SK-N-SH (cell line): ENCODE measurements at regions not wholly inside any gene's neighbourhood (a gene's known extent, or its start where the extent isn't known, plus 50 kb on each side); places are given as distances from the start of the nearest gene placed in this dataset.

Experiments
- CTCF ChIA-PET: fragments of 300-600, 350-600 bp; formaldehyde crosslinking; extraction: SDS; loops from one replicate; lab custom pipeline; 2021; lab: Yijun Ruan, JAX
- POLR2A ChIA-PET: fragments of 350-600 bp; sonication (Branson Sonifier 250); formaldehyde crosslinking; extraction: SDS; loops from one replicate; lab custom pipeline; 2020; ENCODE audit warnings: antibody characterized with exemption, inconsistent platforms; lab: Yijun Ruan, JAX
- DNase-seq: peaks from one replicate; pipeline ENCODE4 v3.0.0; 2012
- H2AFZ ChIP-seq: fragments of 200-600 bp; sonication (generic); 2 replicates; pipeline ENCODE4 v1.8.1; 2016; ENCODE audit warnings: antibody characterized with exemption, mild to moderate bottlenecking, low read depth
- H3F3A ChIP-seq: fragments of 200-600 bp; sonication (generic); replicated peaks from 2 replicates; pipeline ENCODE3; 2016; ENCODE audit warnings: antibody characterized with exemption, mild to moderate bottlenecking; ENCODE audit not compliant: insufficient read depth
- H3K27ac ChIP-seq, 2 experiments: fragments of 200-500 bp in 1 of 2; fragments of 200-600 bp in 1 of 2; sonication (Bioruptor generic) in 1 of 2; sonication (generic), shearing (Covaris generic) in 1 of 2; 2 replicates each; pipeline versions ENCODE4 v1.5.1 to v1.6.1; 2014 to 2016; ENCODE audit warnings: low read depth in 2 of 2, inconsistent platforms in 1 of 2, low read length in 1 of 2, mild to moderate bottlenecking in 1 of 2, mixed read lengths in 1 of 2
- H3K27me3 ChIP-seq: fragments of 200-600 bp; sonication (generic), shearing (Covaris generic); 2 replicates; pipeline ENCODE4 v1.6.1; 2016; ENCODE audit warnings: mixed run types; ENCODE audit not compliant: insufficient read depth
- H3K36me3 ChIP-seq, 2 experiments: fragments of 200-500 bp in 1 of 2; fragments of 200-600 bp in 1 of 2; sonication (Bioruptor generic) in 1 of 2; sonication (generic) in 1 of 2; replicated peaks in 1 of 2; 2 replicates each; pipeline versions ENCODE3 to v1.5.1; 2014 to 2016; ENCODE audit warnings: low read length in 1 of 2, mild to moderate bottlenecking in 1 of 2; ENCODE audit not compliant: insufficient read depth in 2 of 2, control insufficient read depth in 1 of 2
- H3K4me1 ChIP-seq, 2 experiments: fragments of 200-500 bp in 1 of 2; fragments of 200-600 bp in 1 of 2; sonication (Bioruptor generic) in 1 of 2; sonication (generic), shearing (Covaris generic) in 1 of 2; 2 replicates each; pipeline versions ENCODE4 v1.5.1 to v1.6.1; 2014 to 2016; ENCODE audit warnings: low read depth in 1 of 2, low read length in 1 of 2, mixed run types in 1 of 2; ENCODE audit not compliant: insufficient read depth in 2 of 2, control insufficient read depth in 1 of 2
- H3K4me2 ChIP-seq: fragments of 200-600 bp; sonication (generic), shearing (Covaris generic); 2 replicates; pipeline ENCODE4 v1.6.1; 2017; ENCODE audit warnings: mixed run types
- H3K4me3 ChIP-seq, 2 experiments: fragments of 200-500 bp in 1 of 2; fragments of 200-600 bp in 1 of 2; sonication (Bioruptor generic) in 1 of 2; sonication (generic), shearing (Covaris generic) in 1 of 2; 2 replicates each; pipeline versions ENCODE4 v1.5.1 to v1.8.1; 2014 to 2016; ENCODE audit warnings: low read depth in 2 of 2, inconsistent platforms in 1 of 2, low read length in 1 of 2, mild to moderate bottlenecking in 1 of 2, mixed read lengths in 1 of 2, moderate library complexity in 1 of 2
- H3K79me2 ChIP-seq: fragments of 200-600 bp; sonication (generic); 2 replicates; pipeline ENCODE4 v1.8.1; 2017; ENCODE audit warnings: mild to moderate bottlenecking; ENCODE audit not compliant: insufficient read depth
- H3K9ac ChIP-seq: fragments of 200-600 bp; sonication (generic); 2 replicates; pipeline ENCODE4 v1.6.1; 2017; ENCODE audit warnings: mixed run types
- H3K9me2 ChIP-seq: fragments of 200-600 bp; sonication (generic); 2 replicates; pipeline ENCODE4 v1.6.1; 2017; ENCODE audit warnings: mixed run types
- H3K9me3 ChIP-seq: fragments of 200-600 bp; sonication (generic); 2 replicates; pipeline ENCODE4 v1.6.1; 2017; ENCODE audit warnings: mixed run types, mild to moderate bottlenecking, moderate library complexity
- H4K20me1 ChIP-seq: fragments of 200-600 bp; sonication (generic); 2 replicates; pipeline ENCODE4 v1.6.1; 2017; ENCODE audit warnings: mild to moderate bottlenecking, mixed run types; ENCODE audit not compliant: insufficient read depth
- EP300 ChIP-seq, 2 experiments: IDR thresholded peaks; 2 replicates each; pipeline versions ENCODE4 v1.4.0 to v1.6.1; 2012; ENCODE audit warnings: borderline replicate concordance in 1 of 2, low read depth in 1 of 2, low read length in 1 of 2
- FOSL2 ChIP-seq: IDR thresholded peaks from 2 replicates; pipeline ENCODE4 v1.4.0; 2012; ENCODE audit warnings: low read depth, mild to moderate bottlenecking, moderate library complexity, borderline replicate concordance
- FOXM1 ChIP-seq: IDR thresholded peaks from 2 replicates; pipeline ENCODE4 v1.4.0; 2012; ENCODE audit warnings: low read depth, mild to moderate bottlenecking
- GABPA ChIP-seq: IDR thresholded peaks from 2 replicates; pipeline ENCODE4 v1.4.0; 2012; ENCODE audit warnings: low read depth, mild to moderate bottlenecking
- GATA2 ChIP-seq: sonication (generic); formaldehyde crosslinking; IDR thresholded peaks from 2 replicates; pipeline ENCODE4 v1.5.0; 2020; ENCODE audit warnings: mild to moderate bottlenecking, missing genetic modification reagents
- MEF2A ChIP-seq: IDR thresholded peaks from 2 replicates; pipeline ENCODE4 v1.4.0; 2012; ENCODE audit warnings: low read depth, borderline replicate concordance
- NFIC ChIP-seq: IDR thresholded peaks from 2 replicates; pipeline ENCODE4 v1.4.0; 2012; ENCODE audit warnings: borderline replicate concordance
- NRF1 ChIP-seq: IDR thresholded peaks from 2 replicates; pipeline ENCODE4 v1.6.1; 2012; ENCODE audit warnings: low read depth, mild to moderate bottlenecking, low read length
- POLR2AphosphoS5 ChIP-seq: IDR thresholded peaks from 2 replicates; pipeline ENCODE4 v1.6.1; 2012; ENCODE audit warnings: low read depth, low read length
- RCOR1 ChIP-seq: fragments of 150-350 bp; IDR thresholded peaks from 2 replicates; pipeline ENCODE4 v1.6.1; 2017; ENCODE audit warnings: antibody characterized with exemption, low read length
- RXRA ChIP-seq: IDR thresholded peaks from 2 replicates; pipeline ENCODE4 v1.4.0; 2012; ENCODE audit warnings: low read depth, mild to moderate bottlenecking, borderline replicate concordance
- SIN3A ChIP-seq: IDR thresholded peaks from 2 replicates; pipeline ENCODE4 v1.6.1; 2012; ENCODE audit warnings: low read depth, mild to moderate bottlenecking, low read length, moderate library complexity, borderline replicate concordance
- SMC3 ChIP-seq: IDR thresholded peaks from 2 replicates; pipeline ENCODE4 v1.6.1; 2012; ENCODE audit warnings: low read depth, low read length, improper control_type of control experiment
- USF1 ChIP-seq: IDR thresholded peaks from 2 replicates; pipeline ENCODE4 v1.4.0; 2012; ENCODE audit warnings: low read depth, borderline replicate concordance
- ZBTB33 ChIP-seq: IDR thresholded peaks from 2 replicates; pipeline ENCODE4 v1.4.0; 2012; ENCODE audit warnings: low read depth, borderline replicate concordance
- WGBS: methylation state at CpG from one replicate; pipeline ENCODE4 v1.1.6; 2017; ENCODE audit warnings: low lambda C conversion rate; 5-methylcytosine and 5-hydroxymethylcytosine counted together
- TF ChIP-seq, protein P1 (sequence below): IDR thresholded peaks from 2 replicates; pipeline ENCODE4 v1.6.1; 2012; ENCODE audit warnings: mild to moderate bottlenecking, low read depth, low read length, moderate library complexity
- TF ChIP-seq, protein P2 (sequence below): IDR thresholded peaks from 2 replicates; pipeline ENCODE4 v1.4.0; 2012; ENCODE audit warnings: low read depth

DNA sequence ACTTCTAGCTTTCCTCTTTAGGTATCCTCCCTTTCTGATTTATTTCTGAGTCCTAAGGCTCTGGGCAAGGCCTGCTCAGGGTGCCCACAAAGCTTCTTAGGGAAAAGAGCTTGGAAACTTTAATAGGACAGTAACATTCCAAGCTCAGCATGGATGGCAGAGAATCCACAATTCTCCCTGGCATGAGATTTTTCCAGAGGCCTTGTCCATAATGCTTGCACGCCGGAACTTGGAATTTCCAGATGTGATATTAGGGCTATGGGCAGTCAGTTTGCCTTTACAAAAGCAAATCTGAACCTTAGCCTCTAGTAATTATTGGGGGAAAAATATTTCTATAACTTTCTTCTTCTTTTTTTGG, 139.0 kb upstream of the RBMS3 start (continued):
- TF ChIP-seq, protein P1, sequence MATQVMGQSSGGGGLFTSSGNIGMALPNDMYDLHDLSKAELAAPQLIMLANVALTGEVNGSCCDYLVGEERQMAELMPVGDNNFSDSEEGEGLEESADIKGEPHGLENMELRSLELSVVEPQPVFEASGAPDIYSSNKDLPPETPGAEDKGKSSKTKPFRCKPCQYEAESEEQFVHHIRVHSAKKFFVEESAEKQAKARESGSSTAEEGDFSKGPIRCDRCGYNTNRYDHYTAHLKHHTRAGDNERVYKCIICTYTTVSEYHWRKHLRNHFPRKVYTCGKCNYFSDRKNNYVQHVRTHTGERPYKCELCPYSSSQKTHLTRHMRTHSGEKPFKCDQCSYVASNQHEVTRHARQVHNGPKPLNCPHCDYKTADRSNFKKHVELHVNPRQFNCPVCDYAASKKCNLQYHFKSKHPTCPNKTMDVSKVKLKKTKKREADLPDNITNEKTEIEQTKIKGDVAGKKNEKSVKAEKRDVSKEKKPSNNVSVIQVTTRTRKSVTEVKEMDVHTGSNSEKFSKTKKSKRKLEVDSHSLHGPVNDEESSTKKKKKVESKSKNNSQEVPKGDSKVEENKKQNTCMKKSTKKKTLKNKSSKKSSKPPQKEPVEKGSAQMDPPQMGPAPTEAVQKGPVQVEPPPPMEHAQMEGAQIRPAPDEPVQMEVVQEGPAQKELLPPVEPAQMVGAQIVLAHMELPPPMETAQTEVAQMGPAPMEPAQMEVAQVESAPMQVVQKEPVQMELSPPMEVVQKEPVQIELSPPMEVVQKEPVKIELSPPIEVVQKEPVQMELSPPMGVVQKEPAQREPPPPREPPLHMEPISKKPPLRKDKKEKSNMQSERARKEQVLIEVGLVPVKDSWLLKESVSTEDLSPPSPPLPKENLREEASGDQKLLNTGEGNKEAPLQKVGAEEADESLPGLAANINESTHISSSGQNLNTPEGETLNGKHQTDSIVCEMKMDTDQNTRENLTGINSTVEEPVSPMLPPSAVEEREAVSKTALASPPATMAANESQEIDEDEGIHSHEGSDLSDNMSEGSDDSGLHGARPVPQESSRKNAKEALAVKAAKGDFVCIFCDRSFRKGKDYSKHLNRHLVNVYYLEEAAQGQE = no peak
- TF ChIP-seq ZBTB33 (no peak), GATA2 (no peak), NFIC (no peak), MEF2A (no peak), SMC3 (no peak), EP300 (IDR thresholded peaks at IDR 0.05; ENCODE audit: borderline replicate concordance in 1 of 2, low read depth in 1 of 2, low read length in 1 of 2) (no peak)
- TF ChIP-seq, all 33 proteins: peak for 0

- Histone ChIP-seq H3K4me2 (no peak overlapping the region), H3F3A (no peaks in the 10 kb centered on the region), H3K9ac (no peak overlapping the region), H3K79me2 (no peaks in the 10 kb centered on the region), H3K9me3 (no peaks in the 10 kb centered on the region), H3K27ac (no peak overlapping the region; a peak in 2 of 4 replicates), H3K36me3 (no peaks in the 10 kb centered on the region), H3K9me2 (no peaks in the 10 kb centered on the region), H2AFZ (no peak overlapping the region), H4K20me1 (no peaks in the 10 kb centered on the region), H3K4me1 (peaks cover 23 to 26% of the 10 kb centered on the region in 2 experiments), H3K27me3 (no peaks in the 10 kb centered on the region), H3K4me3 (no peak overlapping the region)
- ChIA-PET POLR2A (interaction anchor here (0.5 kb wide), 1 partner anchor 151 kb away, joined by 3 read pairs; no protein-coding TSS in a partner anchor), CTCF (interaction anchor here (1.4 to 5.1 kb wide), 4 partner anchors 137 to 1055 kb away, joined by 5 to 35 read pairs (median 24); partner anchors contain the start of gene RBMS3)
- DNase-seq = no peak
- WGBS = 96% methylated on average over 3 of the region's 3 CpGs
- TF ChIP-seq FOSL2 (no peak), RXRA (no peak), FOXM1 (no peak), NRF1 (no peak), POLR2AphosphoS5 (no peak), ZBTB33 (no peak), NFIC (no peak), USF1 (no peak), GABPA (no peak), SIN3A (no peak), RCOR1 (no peak)
- TF ChIP-seq, protein P2, sequence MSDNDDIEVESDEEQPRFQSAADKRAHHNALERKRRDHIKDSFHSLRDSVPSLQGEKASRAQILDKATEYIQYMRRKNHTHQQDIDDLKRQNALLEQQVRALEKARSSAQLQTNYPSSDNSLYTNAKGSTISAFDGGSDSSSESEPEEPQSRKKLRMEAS = no peak
- TF ChIP-seq, protein P1 = no peak
Observed at GRCh38 chr3:29143151-29143550, 137.7 kb upstream of the RBMS3 start.
